HG03558 (cell line): ENCODE measurements at regions not wholly inside any gene's neighbourhood (a gene's known extent, or its start where the extent isn't known, plus 50 kb on each side); places are given as distances from the start of the nearest gene placed in this dataset.
"Not testable (repeated sequence)": the region's sequence is repeated elsewhere in the genome, so short reads cannot be mapped to it uniquely, and the experiment has no call there.

ENCODE experiments used
- ATAC-seq: cut with Tn5 transposase; IDR thresholded peaks from one replicate; pipeline ENCODE4 v1.9.1; 2021; ENCODE audit warnings: moderate number of reproducible peaks; ENCODE audit not compliant: unreplicated experiment; ENCODE audit errors: extremely low read depth

GRCh38 chr12:127158385-127159061 is 1108.4 kb upstream of the TMEM132C start:
- ATAC-seq = no peak

GRCh38 chr12:127161466-127161865 is 1105.5 kb upstream of the TMEM132C start:
- ATAC-seq = no peak

GRCh38 chr12:127162307-127162706 is 1104.7 kb upstream of the TMEM132C start:
- no peak for ATAC-seq

- ATAC-seq = no peak
Observed at GRCh38 chr12:127162902-127163301, 1104.1 kb upstream of the TMEM132C start.

GRCh38 chr12:127165567-127166392 is 1101.2 kb upstream of the TMEM132C start:
- peak; percentile 45 for ATAC-seq

GRCh38 chr12:127169321-127170181 is 1097.4 kb upstream of the TMEM132C start:
- ATAC-seq = no peak

- ATAC-seq = no peak
Observed at GRCh38 chr12:127170226-127171180, 1096.5 kb upstream of the TMEM132C start.

GRCh38 chr12:127172861-127173260 is 1094.1 kb upstream of the TMEM132C start:
- ATAC-seq = no peak

- not testable (repeated sequence) for ATAC-seq
Observed at GRCh38 chr12:127173971-127174370, 1093.0 kb upstream of the TMEM132C start.

- ATAC-seq = no peak
Observed at GRCh38 chr12:127174881-127175280, 1092.1 kb upstream of the TMEM132C start.

- no peak for ATAC-seq
Observed at GRCh38 chr12:127175361-127175760, 1091.6 kb upstream of the TMEM132C start.

GRCh38 chr12:127176804-127177203 is 1090.2 kb upstream of the TMEM132C start:
- no peak for ATAC-seq

GRCh38 chr12:127178052-127178451 is 1088.9 kb upstream of the TMEM132C start:
- ATAC-seq = no peak

- ATAC-seq = no peak
Observed at GRCh38 chr12:127178463-127178862, 1088.5 kb upstream of the TMEM132C start.

GRCh38 chr12:127179176-127179575 is 1087.8 kb upstream of the TMEM132C start:
- no peak for ATAC-seq

GRCh38 chr12:127182018-127182417 is 1085.0 kb upstream of the TMEM132C start:
- no peak for ATAC-seq

GRCh38 chr12:127189992-127190391 is 1077.0 kb upstream of the TMEM132C start:
- ATAC-seq = no peak

- no peak for ATAC-seq
Observed at GRCh38 chr12:127191129-127191528, 1075.8 kb upstream of the TMEM132C start.

- no peak for ATAC-seq
Observed at GRCh38 chr12:127192391-127192790, 1074.6 kb upstream of the TMEM132C start.

- no peak for ATAC-seq
Observed at GRCh38 chr12:127193341-127193740, 1073.6 kb upstream of the TMEM132C start.
